Caco-2 (cell line): ENCODE measurements at regions not wholly inside any gene's neighbourhood (a gene's known extent, or its start where the extent isn't known, plus 50 kb on each side); places are given as distances from the start of the nearest gene placed in this dataset.

Experiments
- BruUV-seq: library from RNA; stranded (reverse); fragments of 400-500 nt; replicated peaks from 2 replicates; lab custom pipeline; 2021; lab: Mats Ljungman, UMichigan
- CTCF ChIA-PET: fragments of 300-600 bp; sonication (Branson Sonifier 250); formaldehyde crosslinking; loops from one replicate; lab custom pipeline; 2022; ENCODE audit warnings: antibody characterized with exemption; lab: Charles Lee
- POLR2A ChIA-PET: fragments of 300-600 bp; sonication (Branson Sonifier 250); formaldehyde crosslinking; loops from one replicate; lab custom pipeline; 2022; ENCODE audit warnings: antibody characterized with exemption; lab: Charles Lee
- DNase-seq, 2 experiments: peaks; one replicate each; pipeline versions ENCODE4 v3.0.0 to v3.0.0-alpha.2; 2020 to 2022
- H3K27me3 ChIP-seq: replicated peaks from 2 replicates; pipeline ENCODE4 v1.6.0; 2011; ENCODE audit warnings: low read length; ENCODE audit not compliant: control insufficient read depth, insufficient read depth
- H3K36me3 ChIP-seq: 2 replicates; pipeline ENCODE4 v1.5.1; 2011; ENCODE audit warnings: low read length; ENCODE audit not compliant: control insufficient read depth, insufficient read depth
- H3K4me1 ChIP-seq: fragments of 250-450 bp; sonication (Bioruptor Pico); 2 replicates; pipeline ENCODE4 v1.5.1; 2020; ENCODE audit warnings: mild to moderate bottlenecking
- H3K4me3 ChIP-seq: 2 replicates; pipeline ENCODE4 v1.5.1; 2011; ENCODE audit warnings: low read depth, mild to moderate bottlenecking, control low read depth, low read length
- H3K9me3 ChIP-seq: fragments of 250-450 bp; sonication (Bioruptor Pico); 2 replicates; pipeline ENCODE4 v1.5.1; 2020; ENCODE audit warnings: mild to moderate bottlenecking, moderate library complexity
- H3K27ac Mint-ChIP-seq: one replicate; pipeline ENCODE4 v1.8.0; 2022; ENCODE audit warnings: mixed read lengths; ENCODE audit not compliant: unreplicated experiment
- H3K27me3 Mint-ChIP-seq: one replicate; pipeline ENCODE4 v1.8.0; 2022; ENCODE audit warnings: mixed read lengths; ENCODE audit not compliant: insufficient read depth, unreplicated experiment
- H3K36me3 Mint-ChIP-seq: one replicate; pipeline ENCODE4 v1.8.0; 2022; ENCODE audit warnings: mild to moderate bottlenecking, mixed read lengths; ENCODE audit not compliant: insufficient read depth, unreplicated experiment
- H3K4me1 Mint-ChIP-seq: one replicate; pipeline ENCODE4 v1.8.0; 2022; ENCODE audit warnings: low read depth, mixed read lengths; ENCODE audit not compliant: unreplicated experiment
- H3K4me3 Mint-ChIP-seq: one replicate; pipeline ENCODE4 v1.8.0; 2022; ENCODE audit warnings: mild to moderate bottlenecking, moderate library complexity, mixed read lengths; ENCODE audit not compliant: unreplicated experiment
- H3K9me3 Mint-ChIP-seq: one replicate; pipeline ENCODE4 v1.8.0; 2022; ENCODE audit warnings: mixed read lengths; ENCODE audit not compliant: unreplicated experiment
- intact Hi-C: fragments of 100-400 bp; cut with micrococcal nuclease; formaldehyde crosslinking; loops from one replicate; pipeline ENCODE4 v1.10.0; 2022; ENCODE audit not compliant: unreplicated experiment
- TF ChIP-seq, protein P1 (sequence below), 2 experiments: fragments of 200-600 bp in 1 of 2; IDR thresholded peaks; 1 replicate in 1 of 2; 2 replicates in 1 of 2; pipeline versions ENCODE4 v1.5.1 to v1.8.0; 2011 to 2022; ENCODE audit warnings: antibody characterized with exemption in 1 of 2, control low read depth in 1 of 2, inconsistent platforms in 1 of 2, low read depth in 1 of 2, low read length in 1 of 2, mild to moderate bottlenecking in 1 of 2, moderate library complexity in 1 of 2; ENCODE audit not compliant: insufficient read depth in 1 of 2, severe bottlenecking in 1 of 2, unreplicated experiment in 1 of 2

DNA sequence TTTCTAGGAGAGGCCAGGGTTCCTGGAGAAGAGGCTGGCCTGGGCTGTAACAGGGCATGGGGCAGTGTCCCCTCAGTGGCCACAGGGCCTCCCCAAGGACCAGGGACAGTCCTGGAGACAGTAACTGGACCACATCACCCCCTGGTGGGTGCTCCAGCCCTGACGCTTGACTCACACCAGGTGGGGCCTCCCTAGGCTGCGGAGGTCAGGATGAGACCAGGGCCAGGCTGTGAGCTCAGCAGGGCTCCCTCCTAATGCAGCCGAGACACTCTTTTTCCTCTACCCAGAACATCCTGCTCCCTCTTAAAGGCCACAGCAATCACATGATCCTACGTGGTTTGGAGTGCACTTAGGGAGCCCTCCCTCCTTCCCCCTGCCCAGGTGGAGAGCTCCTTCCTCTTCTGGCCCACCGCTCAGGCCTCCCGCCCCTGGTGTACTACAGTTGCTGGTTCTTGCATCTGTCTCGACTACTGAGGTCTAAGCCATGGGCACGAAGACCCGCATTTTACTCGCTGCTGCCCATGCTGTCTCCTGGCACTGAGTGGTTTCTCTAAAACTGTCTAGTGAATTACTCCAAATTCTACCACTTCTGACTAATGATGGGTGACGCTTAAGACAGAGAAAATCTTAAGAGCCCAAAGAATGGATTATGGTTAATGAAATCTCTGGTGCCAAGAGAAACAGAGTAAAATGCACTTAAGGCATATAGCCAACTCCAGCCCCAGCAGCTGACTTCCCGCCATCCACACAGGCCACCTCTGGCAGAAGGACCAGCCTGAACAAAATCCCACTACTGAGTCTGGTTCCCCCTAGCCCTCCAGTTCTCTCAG is 166.1 kb upstream of the CST7 start:
- Histone ChIP-seq H3K4me3 (no peak overlapping the region), H3K4me1 (no peaks in the 10 kb centered on the region), H3K9me3 (no peaks in the 10 kb centered on the region), H3K36me3 (no peaks in the 10 kb centered on the region), H3K27me3 (no peaks in the 10 kb centered on the region)
- Mint-ChIP-seq H3K27ac (no peak overlapping the region), H3K9me3 (no peaks in the 10 kb centered on the region), H3K4me3 (no peak overlapping the region), H3K27me3 (peaks cover 3% of the 10 kb centered on the region), H3K36me3 (no peaks in the 10 kb centered on the region), H3K4me1 (no peaks in the 10 kb centered on the region)
- peak; percentile 44 to 56 for DNase-seq
- ChIA-PET POLR2A (no interaction called here), CTCF (interaction anchor here (0.7 to 1.7 kb wide), 5 partner anchors 24 to 280 kb away, joined by 3 read pairs; no protein-coding TSS in a partner anchor)
- BruUV-seq: no TSS peak
- TF ChIP-seq, protein P1, sequence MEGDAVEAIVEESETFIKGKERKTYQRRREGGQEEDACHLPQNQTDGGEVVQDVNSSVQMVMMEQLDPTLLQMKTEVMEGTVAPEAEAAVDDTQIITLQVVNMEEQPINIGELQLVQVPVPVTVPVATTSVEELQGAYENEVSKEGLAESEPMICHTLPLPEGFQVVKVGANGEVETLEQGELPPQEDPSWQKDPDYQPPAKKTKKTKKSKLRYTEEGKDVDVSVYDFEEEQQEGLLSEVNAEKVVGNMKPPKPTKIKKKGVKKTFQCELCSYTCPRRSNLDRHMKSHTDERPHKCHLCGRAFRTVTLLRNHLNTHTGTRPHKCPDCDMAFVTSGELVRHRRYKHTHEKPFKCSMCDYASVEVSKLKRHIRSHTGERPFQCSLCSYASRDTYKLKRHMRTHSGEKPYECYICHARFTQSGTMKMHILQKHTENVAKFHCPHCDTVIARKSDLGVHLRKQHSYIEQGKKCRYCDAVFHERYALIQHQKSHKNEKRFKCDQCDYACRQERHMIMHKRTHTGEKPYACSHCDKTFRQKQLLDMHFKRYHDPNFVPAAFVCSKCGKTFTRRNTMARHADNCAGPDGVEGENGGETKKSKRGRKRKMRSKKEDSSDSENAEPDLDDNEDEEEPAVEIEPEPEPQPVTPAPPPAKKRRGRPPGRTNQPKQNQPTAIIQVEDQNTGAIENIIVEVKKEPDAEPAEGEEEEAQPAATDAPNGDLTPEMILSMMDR (IDR thresholded peaks at IDR 0.05; ENCODE audit: insufficient read depth in 1 of 2, low read depth in 1 of 2, low read length in 1 of 2, severe bottlenecking in 1 of 2, unreplicated experiment in 1 of 2): peak; percentile 43 to 51
- intact Hi-C loops: loop anchor here (10.0 kb wide), 2 partner anchors 278 to 478 kb away; no protein-coding TSS in a partner anchor

DNA sequence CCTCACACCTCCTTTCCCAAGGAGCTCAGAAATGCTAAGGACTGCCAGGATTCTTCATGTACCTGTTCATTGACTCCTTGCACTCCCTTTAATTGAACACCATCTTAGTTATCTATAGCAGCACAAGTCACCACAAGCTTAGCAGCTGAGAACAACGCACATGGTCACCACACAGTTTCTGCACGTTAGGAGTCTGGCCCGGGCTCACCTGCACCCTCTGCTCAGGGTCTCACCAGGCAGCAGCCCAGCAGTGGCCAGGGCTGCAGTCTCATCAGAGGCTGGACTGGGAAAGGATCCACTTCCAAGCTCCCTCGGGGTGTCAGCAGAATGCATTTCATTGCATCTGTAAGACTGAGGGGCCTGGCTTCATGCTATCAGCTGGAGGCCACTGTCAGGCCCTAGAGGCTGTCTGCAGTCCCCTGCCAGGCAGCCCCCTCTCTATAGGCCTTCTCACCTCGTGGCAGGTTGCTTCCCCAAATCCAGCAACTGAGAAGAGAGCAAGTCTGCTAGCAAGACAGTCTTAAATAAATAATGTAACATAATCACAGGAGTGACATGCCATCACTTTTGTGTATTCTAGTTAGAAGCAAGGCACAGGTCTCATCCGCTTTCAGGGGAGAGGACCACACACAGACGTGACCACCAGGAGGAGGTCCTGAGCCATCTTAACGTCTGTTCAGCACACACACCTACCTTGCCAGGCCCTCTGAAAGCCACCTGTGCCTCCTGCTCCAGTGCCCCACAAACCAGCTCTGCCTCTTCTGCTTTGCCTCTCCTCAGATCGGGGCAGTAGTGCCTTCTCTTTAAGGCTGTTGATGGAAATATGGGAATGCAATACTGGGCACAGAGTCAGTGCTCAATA is 165.2 kb upstream of the CST7 start:
- TF ChIP-seq, protein P1 (IDR thresholded peaks at IDR 0.05; ENCODE audit: insufficient read depth in 1 of 2, low read depth in 1 of 2, low read length in 1 of 2, severe bottlenecking in 1 of 2, unreplicated experiment in 1 of 2): peak; percentile 37 to 63
- POLR2A ChIA-PET: no interaction called here
- Mint-ChIP-seq H3K27ac (no peak overlapping the region), H3K4me1 (no peaks in the 10 kb centered on the region), H3K4me3 (no peak overlapping the region), H3K9me3 (no peaks in the 10 kb centered on the region), H3K36me3 (no peaks in the 10 kb centered on the region), H3K27me3 (peaks cover 3% of the 10 kb centered on the region)
- Histone ChIP-seq H3K4me3 (no peak overlapping the region), H3K27me3 (no peaks in the 10 kb centered on the region), H3K4me1 (no peaks in the 10 kb centered on the region), H3K36me3 (no peaks in the 10 kb centered on the region), H3K9me3 (no peaks in the 10 kb centered on the region)
- CTCF ChIA-PET: interaction anchor here (0.6 to 1.4 kb wide), 7 partner anchors 23 to 327 kb away, joined by 3 to 8 read pairs (median 3); no protein-coding TSS in a partner anchor
- intact Hi-C loops: loop anchor here (10.0 kb wide), 2 partner anchors 279 to 479 kb away; no protein-coding TSS in a partner anchor
- peak in 1 of 2 experiments; percentile 49 for DNase-seq
- BruUV-seq: no TSS peak

DNA sequence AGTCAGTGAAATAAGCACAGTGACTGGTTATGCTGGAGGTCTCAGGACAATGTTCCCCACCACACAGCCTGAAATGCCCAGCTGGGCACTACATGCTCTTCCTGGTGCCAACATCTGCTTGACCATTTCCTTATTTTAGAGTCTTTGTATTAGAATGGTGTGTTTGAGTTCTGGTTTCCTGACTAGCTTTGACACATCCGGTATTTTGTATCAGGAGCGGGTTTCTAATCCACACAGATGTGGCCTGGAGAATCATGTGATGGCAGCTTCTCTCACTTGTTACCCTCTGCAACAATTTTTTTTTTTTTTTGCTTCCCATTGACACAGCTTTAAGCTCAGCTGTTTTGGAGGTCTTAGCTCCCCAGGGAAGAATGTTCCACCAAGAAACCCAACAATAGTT is 164.5 kb upstream of the CST7 start:
- TF ChIP-seq, protein P1 (IDR thresholded peaks at IDR 0.05; ENCODE audit: insufficient read depth in 1 of 2, low read depth in 1 of 2, low read length in 1 of 2, severe bottlenecking in 1 of 2, unreplicated experiment in 1 of 2): no peak
- Mint-ChIP-seq H3K36me3 (no peaks in the 10 kb centered on the region), H3K4me1 (no peaks in the 10 kb centered on the region), H3K4me3 (no peak overlapping the region), H3K27ac (no peak overlapping the region), H3K27me3 (peaks cover 4% of the 10 kb centered on the region), H3K9me3 (no peaks in the 10 kb centered on the region)
- ChIA-PET POLR2A (no interaction called here), CTCF (interaction anchor here (0.7 to 1.4 kb wide), 4 partner anchors 80 to 328 kb away, joined by 3 to 8 read pairs (median 3); no protein-coding TSS in a partner anchor)
- H3K27me3 ChIP-seq: no peaks in the 10 kb centered on the region
- no peaks in the 10 kb centered on the region for H3K36me3 ChIP-seq
- no TSS peak for BruUV-seq
- no peak for DNase-seq
- no peaks in the 10 kb centered on the region for H3K9me3 ChIP-seq
- no peaks in the 10 kb centered on the region for H3K4me1 ChIP-seq
- H3K4me3 ChIP-seq: no peak overlapping the region
- intact Hi-C loops: loop anchor here (10.0 kb wide), 2 partner anchors 280 to 480 kb away; no protein-coding TSS in a partner anchor
